ENCODE measurements at regions not wholly inside any gene's neighbourhood (a gene's known extent, or its start where the extent isn't known, plus 50 kb on each side); places are given as distances from the start of the nearest gene placed in this dataset.

- intact Hi-C loops (cut with DNase I) = no loop called here
- ATAC-seq (no peak), DNase-seq (ENCODE audit: missing footprints) (no peak)
Observed at GRCh38 chr11:130712480-130712879, 203.8 kb downstream of the SNX19 start.

- ATAC-seq (peak; percentile 40), DNase-seq (ENCODE audit: missing footprints) (no peak)
- intact Hi-C loops (cut with DNase I) = no loop called here
Observed at GRCh38 chr11:130715085-130715876, 201.0 kb downstream of the SNX19 start.

GRCh38 chr11:130715877-130716220, 200.4 kb downstream of the SNX19 start:
- ATAC-seq (no peak), DNase-seq (ENCODE audit: missing footprints) (no peak)
- intact Hi-C loops (cut with DNase I) = no loop called here

- ATAC-seq (no peak), DNase-seq (ENCODE audit: missing footprints) (no peak)
- intact Hi-C loops (cut with DNase I) = no loop called here
Observed at GRCh38 chr11:130718120-130718519, 198.2 kb downstream of the SNX19 start.

GRCh38 chr11:130719220-130719915, 196.9 kb downstream of the SNX19 start:
- intact Hi-C loops (cut with DNase I) = no loop called here
- ATAC-seq (no peak), DNase-seq (ENCODE audit: missing footprints) (no peak)

GRCh38 chr11:130720232-130721022, 195.9 kb downstream of the SNX19 start:
- intact Hi-C loops (cut with DNase I) = loop anchor here (5.0 kb wide), 1 partner anchor 43 kb away; no protein-coding TSS in a partner anchor
- ATAC-seq = no peak
- DNase-seq (ENCODE audit: missing footprints) = no peak

GRCh38 chr11:130721023-130721681, 195.1 kb downstream of the SNX19 start:
- intact Hi-C loops (cut with DNase I) = loop anchor here (5.0 kb wide), 1 partner anchor 44 kb away; no protein-coding TSS in a partner anchor
- ATAC-seq (no peak), DNase-seq (ENCODE audit: missing footprints) (no peak)

GRCh38 chr11:130721736-130722135, 194.5 kb downstream of the SNX19 start:
- DNase-seq (ENCODE audit: missing footprints) (no peak), ATAC-seq (no peak)
- intact Hi-C loops (cut with DNase I) = loop anchor here (5.0 kb wide), 1 partner anchor 44 kb away; no protein-coding TSS in a partner anchor

GRCh38 chr11:130722401-130722800, 193.9 kb downstream of the SNX19 start:
- no peak for DNase-seq (ENCODE audit: missing footprints)
- no peak for ATAC-seq
- intact Hi-C loops (cut with DNase I) = loop anchor here (5.0 kb wide), 1 partner anchor 45 kb away; no protein-coding TSS in a partner anchor

- intact Hi-C loops (cut with DNase I) = loop anchor here (5.0 kb wide), 3 partner anchors 73 to 273 kb away; no protein-coding TSS in a partner anchor
- peak; percentile 51 for ATAC-seq
- no peak for DNase-seq (ENCODE audit: missing footprints)
Observed at GRCh38 chr11:130725421-130726233, 190.7 kb downstream of the SNX19 start.

GRCh38 chr11:130726234-130727037, 189.8 kb downstream of the SNX19 start:
- peak; percentile 90 for ATAC-seq
- intact Hi-C loops (cut with DNase I) = loop anchor here (5.0 kb wide), 3 partner anchors 74 to 274 kb away; no protein-coding TSS in a partner anchor
- no peak for DNase-seq (ENCODE audit: missing footprints)

- intact Hi-C loops (cut with DNase I) = loop anchor here (5.0 kb wide), 3 partner anchors 75 to 275 kb away; no protein-coding TSS in a partner anchor
- ATAC-seq = no peak
- DNase-seq (ENCODE audit: missing footprints) = no peak
Observed at GRCh38 chr11:130727157-130728119, 188.8 kb downstream of the SNX19 start.

GRCh38 chr11:130728185-130729180, 187.8 kb downstream of the SNX19 start:
- intact Hi-C loops (cut with DNase I) = loop anchor here (5.0 kb wide), 3 partner anchors 76 to 276 kb away; no protein-coding TSS in a partner anchor
- ATAC-seq = no peak
- no peak for DNase-seq (ENCODE audit: missing footprints)

GRCh38 chr11:130729193-130729592, 187.1 kb downstream of the SNX19 start:
- DNase-seq (ENCODE audit: missing footprints) = no peak
- intact Hi-C loops (cut with DNase I) = loop anchor here (5.0 kb wide), 3 partner anchors 77 to 277 kb away; no protein-coding TSS in a partner anchor
- ATAC-seq = no peak
